ENCODE measurements at regions not wholly inside any gene's neighbourhood (a gene's known extent, or its start where the extent isn't known, plus 50 kb on each side); places are given as distances from the start of the nearest gene placed in this dataset.
"Not testable (repeated sequence)": the region's sequence is repeated elsewhere in the genome, so short reads cannot be mapped to it uniquely, and the experiment has no call there.

DNA sequence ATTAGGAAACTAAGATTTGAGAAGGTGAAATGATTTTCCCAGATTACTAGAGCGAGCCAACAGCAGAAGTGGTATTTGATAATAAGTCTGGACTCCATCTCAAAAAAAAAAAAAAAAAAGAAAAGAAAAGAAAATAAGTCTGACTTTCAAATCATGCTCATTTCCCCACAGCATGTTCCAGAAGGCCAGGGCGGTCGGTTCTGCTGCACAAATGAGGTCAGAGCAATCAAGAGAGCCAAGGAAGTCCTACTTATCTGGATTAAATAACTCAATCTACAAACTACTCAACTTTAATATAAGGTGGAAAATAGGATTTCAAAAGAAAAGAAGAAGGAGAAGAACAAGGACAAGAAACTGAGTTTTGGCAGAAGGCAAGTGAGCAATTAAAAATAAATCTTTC, 130.4 kb upstream of the RASA1 start:
- Histone ChIP-seq H3K36me3 (no peaks in the 10 kb centered on the region), H3K27me3 (no peaks in the 10 kb centered on the region), H3K4me3 (no peak overlapping the region), H3K4me1 (peaks cover 0 to 27% (median 0%) of the 10 kb centered on the region in 4 donors), H3K27ac (no peak overlapping the region), H3K9me3 (no peaks in the 10 kb centered on the region)
- peak; percentile 25 for DNase-seq (ENCODE audit: low spot score in 2 of 2)
- TF ChIP-seq EP300 (IDR thresholded peaks at IDR 0.05) (no peak), POLR2A (IDR thresholded peaks at IDR 0.05) (no peak)
- TF ChIP-seq, protein P1, sequence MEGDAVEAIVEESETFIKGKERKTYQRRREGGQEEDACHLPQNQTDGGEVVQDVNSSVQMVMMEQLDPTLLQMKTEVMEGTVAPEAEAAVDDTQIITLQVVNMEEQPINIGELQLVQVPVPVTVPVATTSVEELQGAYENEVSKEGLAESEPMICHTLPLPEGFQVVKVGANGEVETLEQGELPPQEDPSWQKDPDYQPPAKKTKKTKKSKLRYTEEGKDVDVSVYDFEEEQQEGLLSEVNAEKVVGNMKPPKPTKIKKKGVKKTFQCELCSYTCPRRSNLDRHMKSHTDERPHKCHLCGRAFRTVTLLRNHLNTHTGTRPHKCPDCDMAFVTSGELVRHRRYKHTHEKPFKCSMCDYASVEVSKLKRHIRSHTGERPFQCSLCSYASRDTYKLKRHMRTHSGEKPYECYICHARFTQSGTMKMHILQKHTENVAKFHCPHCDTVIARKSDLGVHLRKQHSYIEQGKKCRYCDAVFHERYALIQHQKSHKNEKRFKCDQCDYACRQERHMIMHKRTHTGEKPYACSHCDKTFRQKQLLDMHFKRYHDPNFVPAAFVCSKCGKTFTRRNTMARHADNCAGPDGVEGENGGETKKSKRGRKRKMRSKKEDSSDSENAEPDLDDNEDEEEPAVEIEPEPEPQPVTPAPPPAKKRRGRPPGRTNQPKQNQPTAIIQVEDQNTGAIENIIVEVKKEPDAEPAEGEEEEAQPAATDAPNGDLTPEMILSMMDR (IDR thresholded peaks at IDR 0.05): no peak
- 50 to 63% methylated on average over 3 of the region's 3 CpGs for WGBS, 2 donors

DNA sequence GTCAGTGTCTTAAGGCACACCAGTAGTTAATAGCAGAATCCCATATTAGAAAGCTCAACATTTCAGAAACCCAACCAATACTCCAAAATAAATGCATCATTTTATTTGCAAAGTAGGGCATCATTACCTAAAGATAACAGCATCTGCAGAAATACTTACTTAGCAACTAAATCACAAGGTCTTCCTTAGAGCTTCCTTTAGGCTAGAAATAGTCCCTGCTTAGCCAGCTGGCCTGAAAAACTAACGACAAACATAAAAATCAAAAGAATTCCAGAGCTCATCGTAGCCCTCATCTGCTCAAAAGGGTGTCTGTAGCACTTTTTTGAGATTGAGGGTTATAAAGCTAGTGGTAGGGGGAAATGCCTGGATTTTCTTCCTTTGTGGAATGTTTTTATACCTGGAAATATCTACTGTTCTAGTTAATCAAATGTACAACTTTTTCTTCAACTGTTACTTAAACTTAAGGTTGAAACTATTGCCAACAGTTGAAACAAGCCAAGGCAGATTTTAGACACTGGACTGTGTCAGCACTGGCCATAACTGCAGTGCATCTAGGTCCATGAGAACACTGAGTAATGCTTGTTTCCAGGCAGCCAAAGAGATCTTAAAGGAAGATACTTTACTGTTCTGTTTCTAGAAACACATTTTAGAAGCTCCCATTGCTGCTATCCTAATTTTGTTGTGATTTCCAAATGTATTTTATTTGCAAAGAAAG, 129.4 kb upstream of the RASA1 start:
- 11 to 14% methylated on average over 2 of the region's 2 CpGs for WGBS, 2 donors
- peak overlapping the region in 2 of 4 donors; percentile 52 to 66 for H3K27ac ChIP-seq

DNA sequence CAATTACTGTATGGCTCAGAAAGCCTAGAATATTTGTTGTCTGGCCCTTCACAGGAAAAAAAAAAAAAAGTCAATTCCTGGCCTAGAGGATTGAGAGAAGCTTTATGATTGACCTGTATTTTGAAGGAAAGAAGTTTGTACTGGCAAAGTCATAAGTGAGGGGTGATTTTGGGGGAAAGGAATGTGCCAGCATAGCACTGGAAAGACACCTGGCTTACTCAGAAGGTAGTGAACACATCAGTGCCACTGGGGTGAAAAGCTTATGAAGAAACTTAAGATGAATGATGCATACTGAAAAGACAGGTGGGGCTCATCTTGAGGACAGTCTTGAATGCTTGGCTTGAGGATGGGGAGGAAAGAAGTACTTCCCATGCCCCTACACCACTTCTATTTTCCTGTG, 127.9 kb upstream of the RASA1 start:
- TF ChIP-seq POLR2A (IDR thresholded peaks at IDR 0.05): no peak
- TF ChIP-seq, protein P1 (IDR thresholded peaks at IDR 0.05): no peak
- no peak for TF ChIP-seq EP300 (IDR thresholded peaks at IDR 0.05)
- Histone ChIP-seq H3K36me3 (no peaks in the 10 kb centered on the region), H3K4me1 (peaks cover 0 to 27% (median 0%) of the 10 kb centered on the region in 4 donors), H3K4me3 (no peak overlapping the region), H3K27ac (no peak overlapping the region), H3K9me3 (no peaks in the 10 kb centered on the region), H3K27me3 (no peaks in the 10 kb centered on the region)
- no peak for DNase-seq (ENCODE audit: low spot score in 2 of 2)

More for the DNA sequence above, 129.4 kb upstream of the RASA1 start:
- DNase-seq (ENCODE audit: low spot score in 2 of 2): no peak
- Histone ChIP-seq H3K9me3 (no peaks in the 10 kb centered on the region), H3K36me3 (no peaks in the 10 kb centered on the region), H3K27me3 (no peaks in the 10 kb centered on the region), H3K4me1 (peaks cover 0 to 27% (median 0%) of the 10 kb centered on the region in 4 donors), H3K4me3 (no peak overlapping the region)
- no peak for TF ChIP-seq EP300 (IDR thresholded peaks at IDR 0.05)
- TF ChIP-seq, protein P1 (IDR thresholded peaks at IDR 0.05): no peak

DNA sequence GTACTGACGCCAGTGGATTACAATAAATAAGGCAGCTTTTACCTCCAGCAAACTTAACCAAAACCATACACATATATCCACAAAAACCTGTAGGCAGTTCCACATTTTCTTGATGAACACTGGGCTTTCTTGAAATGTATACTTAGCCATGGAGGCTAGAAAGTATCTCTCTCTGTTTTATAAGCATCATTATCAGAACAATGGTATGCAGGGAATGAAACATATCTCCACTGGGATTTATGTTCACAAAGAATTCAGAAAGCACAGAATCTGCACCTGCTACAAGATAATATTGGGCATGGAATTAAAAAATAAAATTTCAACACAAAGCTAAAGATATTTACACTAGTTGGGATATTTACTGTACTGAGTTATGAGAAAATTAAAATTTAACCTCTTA, 126.1 kb upstream of the RASA1 start:
- no peak overlapping the region for H3K27ac ChIP-seq
- TF ChIP-seq, protein P1 (IDR thresholded peaks at IDR 0.05): no peak
- TF ChIP-seq EP300 (IDR thresholded peaks at IDR 0.05): no peak
- peaks cover 0 to 20% (median 0%) of the 10 kb centered on the region in 4 donors for H3K4me1 ChIP-seq
- H3K36me3 ChIP-seq: no peaks in the 10 kb centered on the region
- H3K27me3 ChIP-seq: no peaks in the 10 kb centered on the region
- no peak overlapping the region for H3K4me3 ChIP-seq
- WGBS, 2 donors: 55 to 64% methylated on average over 1 of the region's 1 CpG
- no peaks in the 10 kb centered on the region for H3K9me3 ChIP-seq
- no peak for DNase-seq (ENCODE audit: low spot score in 2 of 2)

DNA sequence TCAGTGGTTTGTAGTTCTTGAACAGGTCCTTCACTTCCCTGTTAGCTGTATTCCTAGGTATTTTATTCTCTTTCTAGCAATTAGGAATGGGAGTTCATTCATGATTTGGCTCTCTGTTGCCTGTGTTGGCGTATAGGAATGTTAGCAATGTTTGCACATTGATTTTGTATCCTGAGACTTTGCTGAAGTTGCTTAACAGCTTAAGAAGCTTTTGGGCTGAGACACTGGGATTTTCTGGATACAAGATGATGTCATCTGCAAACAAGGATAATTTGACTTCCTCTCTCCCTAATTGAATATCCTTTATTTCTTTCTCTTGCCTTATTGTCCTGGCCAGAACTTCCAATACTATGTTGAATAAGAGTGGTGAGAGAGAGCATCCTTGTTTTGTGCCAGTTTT, 121.8 kb upstream of the RASA1 start:
- not testable (repeated sequence) for DNase-seq (ENCODE audit: low spot score in 2 of 2); H3K27me3 ChIP-seq; H3K27ac ChIP-seq; H3K4me3 ChIP-seq; H3K9me3 ChIP-seq; H3K36me3 ChIP-seq; H3K4me1 ChIP-seq
- 57 to 75% methylated on average over 1 of the region's 1 CpG for WGBS, 2 donors

DNA sequence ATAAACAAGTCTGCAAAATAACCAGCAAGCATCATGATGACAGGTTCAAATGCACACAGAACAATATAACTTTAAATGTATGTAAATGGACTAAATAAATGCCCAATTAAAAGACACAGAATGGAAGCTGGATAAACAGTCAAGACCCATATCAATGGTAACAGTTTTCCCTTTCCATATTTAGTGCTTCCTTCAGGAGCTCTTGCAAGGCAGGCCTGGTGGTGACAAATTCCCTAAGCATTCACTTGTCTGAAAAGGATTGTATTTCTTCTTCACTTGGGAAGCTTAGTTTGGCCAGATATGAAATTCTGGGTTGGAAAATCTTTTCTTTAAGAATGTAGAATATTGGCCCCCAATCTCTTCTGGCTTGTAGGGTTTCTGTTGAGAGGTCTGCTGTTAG, 120.2 kb upstream of the RASA1 start:
- Histone ChIP-seq H3K27me3 (no peaks in the 10 kb centered on the region), H3K4me1 (no peaks in the 10 kb centered on the region), H3K9me3 (no peaks in the 10 kb centered on the region), H3K36me3 (no peaks in the 10 kb centered on the region), H3K4me3 (no peak overlapping the region), H3K27ac (no peak overlapping the region)
- no peak for TF ChIP-seq EP300 (IDR thresholded peaks at IDR 0.05)
- TF ChIP-seq, protein P1 (IDR thresholded peaks at IDR 0.05): no peak
- no peak for TF ChIP-seq POLR2A (IDR thresholded peaks at IDR 0.05)
- DNase-seq (ENCODE audit: low spot score in 2 of 2): no peak
